Kasumi-1 (cell line): ENCODE measurements at regions not wholly inside any gene's neighbourhood (a gene's known extent, or its start where the extent isn't known, plus 50 kb on each side); places are given as distances from the start of the nearest gene placed in this dataset.
"Not testable (repeated sequence)": the region's sequence is repeated elsewhere in the genome, so short reads cannot be mapped to it uniquely, and the experiment has no call there.

ENCODE experiments used
- DNase-seq, 2 experiments: peaks; one replicate each; lab custom pipeline; 2025; lab: John Stamatoyannopoulos, UW

DNA sequence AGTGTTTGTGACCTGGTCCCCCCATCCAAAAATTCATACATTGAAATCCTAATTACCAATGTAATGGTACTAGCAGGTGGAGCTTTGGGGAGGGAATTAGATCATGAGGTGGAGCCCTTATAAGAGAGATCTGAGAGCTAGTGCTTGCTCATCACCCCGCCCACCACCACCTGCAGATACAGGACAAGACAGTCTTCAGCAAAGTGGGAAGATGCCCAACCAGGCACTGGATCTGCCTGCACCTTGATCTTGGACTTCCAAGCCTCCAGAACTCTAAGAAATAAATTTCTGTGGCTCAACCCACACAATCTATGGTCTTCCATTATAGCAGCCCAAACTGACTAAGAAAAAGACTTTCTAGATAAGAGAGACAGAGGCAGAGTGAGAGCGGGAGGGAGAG is 343.4 kb downstream of the LRRIQ3 start:
- DNase-seq, result no peak

DNA sequence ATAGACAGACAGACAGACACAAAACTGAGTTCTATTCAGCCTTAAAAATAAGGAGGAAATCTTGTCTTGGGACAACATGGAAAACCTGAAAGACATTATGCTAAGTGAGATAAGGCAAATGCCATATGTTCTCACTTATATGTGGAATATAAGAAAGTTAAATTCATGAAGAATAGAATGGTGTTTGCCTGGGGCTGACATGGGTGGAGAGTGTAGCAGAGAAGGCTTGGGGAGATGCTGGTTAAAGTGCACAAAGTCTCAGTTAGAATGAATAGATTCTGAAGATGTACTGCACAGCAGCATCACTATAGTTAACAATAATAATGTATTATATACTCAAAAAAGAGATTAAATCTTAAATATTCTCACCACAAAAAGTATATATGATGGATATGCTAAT is 355.5 kb downstream of the LRRIQ3 start:
- no peak for DNase-seq

DNA sequence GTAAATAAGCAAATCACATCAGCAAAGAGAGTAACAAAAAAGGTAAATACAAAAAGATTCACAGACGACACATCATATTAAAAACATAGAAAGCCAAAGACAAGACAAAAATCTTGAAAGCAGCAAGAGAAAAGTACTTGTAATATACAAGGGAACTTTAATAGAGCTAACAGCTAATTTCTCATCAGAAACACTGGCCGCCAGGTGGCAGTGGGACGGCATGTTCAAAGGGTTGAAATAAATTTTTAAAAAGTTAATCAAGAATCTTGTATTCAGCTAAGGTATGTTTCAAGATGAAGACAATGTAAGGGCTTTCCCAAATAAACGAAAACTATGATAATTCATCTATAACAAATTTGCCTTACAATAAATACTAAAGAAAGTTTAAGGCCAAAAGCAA is 358.1 kb downstream of the LRRIQ3 start:
- peak; percentile 6 to 37 for DNase-seq

DNA sequence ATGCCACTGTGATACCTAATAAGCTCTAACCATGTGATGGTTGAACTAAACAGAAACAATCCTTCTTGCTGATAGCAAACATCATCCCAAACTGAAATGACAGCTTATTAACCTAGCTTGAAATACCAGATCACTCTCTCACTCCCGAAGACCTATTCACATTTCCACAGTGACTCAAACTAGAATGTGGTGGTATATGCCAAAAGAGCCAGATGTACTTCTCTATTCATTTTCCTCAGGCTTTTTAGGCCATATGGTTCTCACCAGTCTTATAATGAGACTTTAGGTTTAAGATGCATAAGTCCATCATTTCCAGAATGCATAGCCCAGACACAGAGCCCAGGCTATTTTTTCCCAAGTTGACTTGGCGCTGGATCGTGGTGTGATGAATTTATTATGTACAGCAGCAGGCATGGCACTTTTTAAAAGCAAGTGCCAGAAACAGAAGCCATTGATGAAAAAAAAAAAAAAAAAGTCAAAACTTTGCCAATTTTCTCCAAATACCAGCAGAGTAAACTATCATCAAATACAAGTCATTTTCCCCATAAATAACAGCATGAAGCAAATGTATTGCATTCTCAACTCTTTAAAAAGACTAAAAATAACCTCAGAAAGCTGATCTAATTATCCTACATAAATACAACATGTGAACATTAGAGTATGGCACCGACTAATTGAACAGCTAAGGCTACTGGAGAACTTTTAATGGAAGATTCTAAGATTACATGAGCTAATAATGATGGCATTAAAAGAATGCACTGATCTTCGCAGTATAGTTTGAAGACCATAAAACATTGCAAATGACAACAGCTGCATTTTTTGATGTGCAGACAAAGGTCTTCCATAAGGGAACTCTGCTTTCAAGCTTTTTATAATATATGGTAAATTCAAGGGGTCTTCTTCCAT is 365.4 kb downstream of the LRRIQ3 start:
- no peak for DNase-seq

DNA sequence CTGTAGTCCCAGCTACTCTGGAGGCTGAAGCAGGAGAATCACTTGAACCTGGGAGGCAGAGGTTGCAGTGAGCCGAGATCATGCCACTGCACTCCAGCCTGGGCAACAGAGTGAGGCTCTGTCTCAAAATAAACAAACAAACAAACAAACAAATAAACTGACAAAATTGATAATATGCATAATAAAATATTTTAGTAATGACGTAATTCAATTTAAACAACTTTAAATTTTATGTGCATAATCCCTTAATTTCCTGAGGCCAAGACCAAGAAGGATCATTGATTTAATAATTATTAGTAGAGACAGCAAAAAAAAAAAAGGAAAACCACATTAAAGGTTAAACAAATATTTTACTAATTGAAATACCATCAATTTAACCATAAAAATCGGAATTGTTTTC is 370.7 kb downstream of the LRRIQ3 start:
- not testable (repeated sequence) for DNase-seq

DNA sequence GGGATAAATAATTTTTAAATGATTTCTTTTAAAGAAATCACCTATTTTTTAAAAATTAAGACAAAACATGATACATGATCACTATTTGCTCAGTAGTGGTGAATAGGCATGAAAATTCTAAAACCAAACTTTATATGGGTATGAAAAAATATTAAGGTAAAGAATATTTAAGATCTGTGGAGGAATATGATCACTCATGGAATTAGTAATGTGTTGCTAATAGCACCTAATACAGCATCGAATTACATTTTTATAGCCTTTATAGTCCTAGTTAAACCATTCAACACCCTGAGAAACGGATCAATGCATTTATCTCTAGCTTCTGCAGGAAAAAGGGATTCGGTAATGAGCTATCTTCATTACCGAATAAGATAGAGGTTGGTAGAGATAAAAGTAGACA is 373.9 kb downstream of the LRRIQ3 start:
- DNase-seq, result no peak

DNA sequence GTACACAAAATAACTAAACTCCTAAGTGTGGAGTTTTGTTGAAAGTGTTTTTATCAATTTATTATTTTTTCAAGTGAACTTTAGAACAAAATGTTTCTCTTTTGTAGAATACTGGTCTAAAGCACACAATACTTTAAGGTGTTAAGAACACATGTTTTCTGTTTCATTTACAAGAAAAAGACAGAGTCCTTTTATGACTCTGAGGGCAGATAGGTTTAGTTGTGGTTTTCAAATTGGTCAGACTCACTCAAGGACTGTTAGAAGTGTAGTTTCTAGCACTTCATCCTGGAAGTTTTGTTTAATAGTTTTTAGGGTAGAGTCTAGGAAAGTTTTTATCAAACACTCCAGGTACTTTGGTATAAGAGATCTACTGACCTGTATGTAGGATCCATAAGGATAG is 376.5 kb downstream of the LRRIQ3 start:
- no peak for DNase-seq

DNA sequence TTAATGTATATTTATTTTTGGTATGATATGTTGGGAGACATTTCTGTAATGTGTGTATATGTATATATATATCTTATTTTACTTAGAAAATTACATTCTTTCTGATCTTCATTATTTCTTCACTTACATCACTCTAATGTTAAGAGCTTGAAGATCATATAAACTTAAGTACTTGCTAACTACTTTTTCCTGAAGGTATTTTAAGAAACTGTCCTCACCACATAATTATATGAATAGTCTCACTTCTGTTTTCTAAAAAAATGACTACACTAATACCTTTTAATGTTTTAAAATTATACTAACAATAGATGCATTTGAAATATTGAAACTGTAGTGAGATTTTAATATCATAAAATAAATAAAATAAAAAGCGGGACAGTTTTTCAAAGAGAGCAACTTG is 377.1 kb downstream of the LRRIQ3 start:
- DNase-seq, result no peak

DNA sequence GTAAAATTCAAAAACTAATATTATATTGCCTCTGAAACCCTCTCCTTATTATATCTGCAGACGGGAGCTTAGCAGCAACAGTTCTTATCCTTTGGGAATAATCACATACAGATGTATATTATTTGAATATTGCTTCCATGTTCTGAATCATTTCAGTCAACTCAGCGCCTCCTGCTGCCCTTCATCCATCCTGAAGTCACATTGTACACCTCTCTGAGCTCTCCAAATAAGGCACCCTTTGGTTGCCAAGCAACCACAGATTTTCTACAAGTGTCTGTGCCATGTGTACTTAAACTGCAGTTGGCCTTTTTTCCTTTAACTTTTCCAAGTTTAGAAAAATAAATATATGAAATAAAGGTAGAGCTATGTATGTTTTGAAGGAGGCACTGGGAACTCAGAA is 384.3 kb downstream of the LRRIQ3 start:
- DNase-seq, result no peak

DNA sequence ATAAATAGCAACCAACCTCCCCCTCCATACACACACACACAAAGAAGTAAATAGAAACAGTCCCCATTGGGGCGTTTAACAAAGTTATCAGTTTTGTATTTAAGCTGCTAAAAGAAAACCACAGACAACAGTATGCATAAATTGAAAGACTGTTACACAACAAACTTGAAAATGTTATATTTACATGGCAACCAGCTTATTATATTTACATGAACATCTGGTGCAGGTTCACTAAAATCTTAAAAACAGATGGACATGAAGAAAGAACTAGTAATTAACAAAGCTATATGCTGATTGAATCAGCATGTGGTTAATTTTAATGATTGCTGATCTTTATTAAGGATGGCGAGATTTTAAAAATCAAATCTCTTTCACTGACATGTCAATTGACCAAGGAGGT is 384.7 kb downstream of the LRRIQ3 start:
- no peak for DNase-seq

DNA sequence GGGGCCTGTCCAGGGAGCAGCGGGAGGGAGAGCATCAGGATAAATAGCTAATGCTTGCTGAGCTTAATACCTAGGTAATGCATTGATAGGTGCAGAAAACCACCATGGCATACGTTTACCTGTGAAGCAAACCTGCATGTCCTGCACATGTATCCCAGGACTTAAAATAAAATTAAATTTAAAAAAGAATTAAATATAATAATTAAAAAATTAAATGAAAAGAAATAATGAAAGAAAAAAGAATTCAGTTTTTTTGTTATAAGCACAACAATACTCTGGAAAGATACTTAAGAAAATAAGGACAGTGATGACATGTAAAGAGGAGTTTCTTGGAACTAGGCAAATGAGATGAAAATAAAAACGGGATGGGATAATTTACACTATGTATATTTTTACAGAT is 386.2 kb downstream of the LRRIQ3 start:
- DNase-seq, result no peak

DNA sequence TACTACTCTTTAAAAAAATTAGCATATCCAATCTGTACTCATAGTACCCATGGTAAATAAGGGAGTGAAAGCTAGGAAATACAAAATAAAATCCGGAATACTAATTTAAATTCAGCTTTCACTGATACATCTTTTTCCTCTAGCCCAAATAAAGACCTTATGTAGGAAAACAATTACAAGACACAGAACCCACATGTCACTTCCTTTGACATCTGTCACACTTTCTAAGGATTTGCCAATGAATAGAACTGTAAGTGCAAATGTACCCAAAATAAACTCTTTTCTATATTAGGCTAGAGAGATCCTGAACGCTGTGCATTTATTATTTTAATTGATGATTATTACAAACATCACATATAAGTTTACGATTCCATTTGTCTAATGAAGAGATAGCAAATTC is 393.0 kb downstream of the LRRIQ3 start:
- DNase-seq, result no peak

DNA sequence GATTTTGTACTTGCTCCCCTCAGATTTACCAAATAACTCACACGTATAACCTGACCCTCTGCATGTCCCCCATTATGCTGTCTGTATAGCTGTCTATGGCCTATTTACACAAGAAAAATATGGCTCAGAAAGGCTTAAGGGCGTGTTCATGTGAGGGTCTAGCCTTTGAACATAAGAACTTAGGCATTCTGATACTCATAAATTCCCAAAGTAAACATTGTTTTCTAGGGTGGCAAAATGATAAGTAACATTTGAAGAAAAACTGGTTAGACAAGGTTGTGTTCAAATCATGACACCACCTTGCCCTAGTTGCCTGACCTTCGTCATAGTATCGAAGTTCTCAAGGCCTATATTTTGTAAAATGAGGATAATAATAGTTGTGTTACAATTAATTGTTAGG is 394.6 kb downstream of the LRRIQ3 start:
- DNase-seq, result no peak

DNA sequence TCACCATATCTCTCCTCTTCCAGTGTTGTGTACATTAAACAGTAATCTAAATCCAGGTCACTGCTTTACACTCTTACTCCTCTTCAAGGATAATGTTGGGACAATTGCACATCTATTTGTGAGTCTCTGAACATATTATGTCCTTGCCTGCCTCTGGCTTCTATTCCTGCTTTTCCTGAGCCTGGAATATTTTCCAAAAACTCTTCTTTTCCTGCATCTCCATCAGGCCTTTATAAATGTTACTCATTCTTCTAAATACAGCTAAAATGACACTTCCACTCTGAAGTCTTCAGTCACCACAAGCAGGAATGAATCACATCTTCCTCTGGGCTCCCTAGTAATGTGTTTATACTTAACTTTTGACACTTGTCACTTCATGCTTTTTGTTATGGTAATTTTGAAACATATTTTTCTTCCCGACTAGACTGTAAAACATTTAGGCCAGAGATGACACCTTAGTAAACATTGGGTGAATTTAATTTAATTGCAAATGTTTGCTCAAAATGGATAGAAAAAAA is 396.0 kb downstream of the LRRIQ3 start:
- no peak for DNase-seq

DNA sequence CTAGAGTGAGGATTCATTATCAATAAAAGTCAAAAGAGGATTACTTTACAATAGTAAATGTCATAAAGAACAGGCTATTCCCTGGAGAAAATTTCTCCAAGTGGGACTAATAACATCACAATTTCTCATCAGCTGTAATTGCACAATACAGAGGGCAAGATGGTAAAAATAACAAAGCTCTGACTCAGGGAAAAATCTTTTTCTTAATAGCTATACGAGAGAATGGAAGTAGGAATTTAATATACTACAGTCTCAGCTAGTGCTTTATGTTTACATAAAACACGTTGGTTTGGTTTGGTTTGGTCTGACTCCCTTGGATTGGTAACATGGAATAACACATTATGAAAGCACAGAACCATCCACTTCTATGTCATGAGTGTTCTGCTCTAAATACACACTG is 397.6 kb downstream of the LRRIQ3 start:
- DNase-seq, result no peak

DNA sequence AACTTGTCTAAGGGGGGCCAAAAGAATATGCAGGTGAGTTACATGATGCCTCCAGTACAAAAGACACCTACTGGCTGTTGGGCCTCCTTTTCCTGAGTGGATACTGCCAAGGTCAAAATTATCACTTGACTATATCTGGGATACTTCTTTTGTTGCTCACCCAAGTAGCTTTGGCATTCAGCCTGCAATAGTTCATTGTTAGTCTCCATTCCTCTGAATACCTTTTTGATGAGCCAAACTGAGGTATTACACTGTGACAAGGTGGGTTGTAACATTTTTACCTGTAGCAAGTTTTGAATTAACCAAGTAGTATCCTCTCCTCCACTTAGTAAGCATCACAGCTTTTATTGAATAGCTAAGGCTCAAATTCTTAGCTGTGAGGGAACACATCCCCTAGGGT is 408.0 kb downstream of the LRRIQ3 start:
- no peak for DNase-seq

DNA sequence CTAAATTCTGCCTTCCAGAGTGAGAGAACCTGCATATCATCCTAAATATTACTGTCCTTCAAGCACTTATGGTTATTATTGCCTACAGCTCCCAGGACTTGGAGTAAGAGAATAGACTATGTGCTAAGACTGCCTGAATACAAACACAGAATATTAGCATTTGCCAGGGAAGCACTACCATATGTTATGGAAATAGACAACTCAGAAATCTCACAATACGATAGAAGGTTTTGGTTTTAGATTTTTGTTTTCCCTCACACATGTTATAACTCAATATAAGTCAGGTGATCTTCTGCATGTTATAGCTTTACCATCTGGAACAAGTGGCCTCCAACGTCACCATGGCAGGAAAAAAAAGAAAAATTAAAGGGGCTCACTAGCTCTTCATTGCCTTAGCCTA is 413.9 kb downstream of the LRRIQ3 start:
- DNase-seq, result no peak

DNA sequence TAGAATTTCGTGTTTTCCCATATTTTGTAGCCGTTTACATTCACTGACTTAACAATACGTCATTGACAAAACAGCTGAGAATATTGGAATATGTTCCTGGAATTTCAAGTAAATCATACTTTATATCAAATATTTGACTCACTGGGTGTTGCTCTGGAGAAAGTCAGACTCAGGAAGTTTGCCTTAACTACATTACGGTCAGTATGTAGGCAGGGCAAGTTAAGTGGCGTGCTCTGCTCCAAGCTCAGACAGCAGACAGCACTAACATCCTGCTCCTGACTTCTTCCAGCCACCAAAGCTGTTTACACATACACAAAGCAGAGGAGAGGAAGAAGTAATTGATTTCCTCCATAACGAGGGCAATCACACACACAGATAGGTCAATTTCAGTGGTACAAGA is 414.6 kb downstream of the LRRIQ3 start:
- DNase-seq, result no peak

DNA sequence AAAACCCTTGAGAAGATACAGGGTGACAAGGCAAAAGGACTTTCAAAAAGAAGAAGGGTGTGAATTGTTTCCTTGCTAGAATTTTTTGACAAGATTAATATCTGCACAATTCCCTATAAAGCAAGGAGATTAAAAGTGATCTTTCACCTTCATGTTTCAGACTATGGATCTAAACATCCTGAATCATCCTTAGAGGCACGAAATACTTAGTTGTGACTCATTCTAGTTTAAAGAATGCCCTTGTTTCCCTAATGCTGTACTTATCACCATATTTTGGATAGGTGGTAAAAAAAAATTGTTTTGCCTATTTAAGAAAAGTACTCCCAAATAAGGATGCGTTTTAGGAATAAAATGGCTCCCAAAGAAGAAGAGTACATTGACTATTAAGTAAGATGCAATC is 415.1 kb downstream of the LRRIQ3 start:
- no peak for DNase-seq

DNA sequence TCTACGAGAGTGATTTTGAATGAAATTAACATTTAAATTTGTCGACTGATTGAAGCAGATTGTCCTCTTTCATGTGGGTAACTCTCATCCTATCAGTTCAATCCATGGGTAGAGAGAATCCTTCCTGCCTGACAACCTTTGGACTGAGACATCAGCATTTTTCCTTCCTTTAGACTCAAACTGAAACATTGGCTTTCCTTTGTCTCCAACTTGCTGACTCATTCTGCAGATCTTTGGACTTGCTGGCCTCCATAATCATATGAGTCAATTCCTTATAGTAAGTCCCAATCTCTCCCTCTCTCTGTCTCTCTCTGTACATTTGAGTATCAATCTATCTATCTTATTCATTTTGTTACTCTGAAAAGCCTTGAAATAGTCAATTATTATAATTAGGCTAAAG is 416.7 kb downstream of the LRRIQ3 start:
- DNase-seq, result no peak

DNA sequence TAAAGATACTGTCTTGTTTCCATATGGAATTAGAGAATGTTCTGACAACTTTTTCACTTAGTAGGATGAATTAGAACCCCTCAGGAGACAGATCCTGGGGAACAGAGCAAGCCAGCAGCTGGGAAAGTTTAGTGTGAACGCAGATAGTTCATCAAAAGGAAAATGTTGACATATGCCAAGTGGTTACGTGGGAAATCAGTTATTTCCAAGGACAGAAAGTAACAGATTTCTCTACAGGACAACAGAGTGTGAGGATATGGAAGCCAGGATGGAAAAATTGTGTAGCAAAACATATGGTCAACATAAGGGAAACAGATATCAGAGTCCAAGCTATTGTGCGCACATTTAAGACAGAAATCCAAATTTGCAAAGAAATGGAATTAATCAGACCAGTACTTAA is 419.5 kb downstream of the LRRIQ3 start:
- no peak for DNase-seq

DNA sequence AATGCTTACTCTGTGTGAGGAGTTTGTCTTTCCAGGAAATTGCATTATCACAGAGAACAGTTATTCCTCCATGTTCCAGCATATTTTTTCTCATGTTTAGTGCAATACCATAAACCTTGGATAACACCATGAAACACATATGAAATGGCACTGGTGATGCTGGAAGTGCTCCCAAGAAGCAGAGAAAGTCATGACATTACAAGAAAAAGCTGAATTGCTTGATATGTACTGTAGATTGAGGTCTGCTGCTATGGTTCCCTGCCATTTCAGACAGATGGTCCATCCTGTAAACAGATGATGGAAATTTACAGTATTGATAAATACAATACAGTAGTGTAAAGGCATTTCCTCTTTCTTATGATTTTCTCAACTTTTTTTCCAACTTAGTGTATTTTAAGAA is 422.1 kb downstream of the LRRIQ3 start:
- no peak for DNase-seq

DNA sequence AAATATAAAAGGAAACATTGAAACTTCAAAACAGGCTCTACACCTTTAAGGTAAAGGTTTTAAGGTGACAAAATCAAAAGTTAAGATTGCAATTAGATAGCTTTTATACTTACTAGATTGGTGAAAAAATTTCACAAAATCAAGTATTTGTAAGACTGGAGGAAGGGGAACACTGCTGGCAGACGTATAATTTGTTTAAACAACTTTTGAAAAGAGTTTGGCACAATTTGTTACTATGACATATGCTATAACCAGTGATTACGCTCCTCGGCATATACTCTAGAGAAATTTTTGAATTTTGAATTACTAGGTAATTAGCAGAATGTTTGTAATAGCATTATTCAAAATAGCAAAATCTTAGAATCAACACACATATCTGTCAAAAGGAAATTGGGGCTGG is 425.0 kb downstream of the LRRIQ3 start:
- no peak for DNase-seq

DNA sequence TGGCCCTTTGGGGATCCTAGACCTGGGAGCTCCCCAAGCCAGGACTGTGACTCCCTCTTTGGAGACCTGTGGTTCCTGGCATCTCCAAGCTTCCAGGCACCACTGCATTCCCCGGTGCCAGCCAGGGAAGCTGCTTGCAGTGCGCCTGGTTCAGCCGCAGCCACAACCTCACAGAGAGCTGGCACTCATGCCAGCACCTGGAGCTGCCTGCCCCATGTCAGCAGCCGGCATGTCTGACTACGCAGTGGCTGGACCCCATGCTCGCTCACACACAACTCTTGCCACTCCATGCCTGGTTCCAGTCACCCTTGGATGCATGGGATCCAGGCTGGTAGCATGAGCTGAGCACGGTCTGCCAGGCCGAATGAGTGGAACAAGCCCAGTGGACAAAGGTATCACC is 426.6 kb downstream of the LRRIQ3 start:
- no peak for DNase-seq
